ENCODE measurements at regions not wholly inside any gene's neighbourhood (a gene's known extent, or its start where the extent isn't known, plus 50 kb on each side); places are given as distances from the start of the nearest gene placed in this dataset.

GRCh38 chr1:201659572-201659971, 120.6 kb downstream of the NAV1 start:
- TF ChIP-seq ZNF70 (CRISPR knock-in tag; IDR thresholded peaks at IDR 0.05), result no peak
- no peak for TF ChIP-seq ZFP30 (CRISPR knock-in tag; IDR thresholded peaks at IDR 0.05)
- no peak for TF ChIP-seq ZNF8 (CRISPR knock-in tag; IDR thresholded peaks at IDR 0.05)
- no peak for TF ChIP-seq OSR1 (CRISPR knock-in tag; IDR thresholded peaks at IDR 0.05)
- TF ChIP-seq ZFP3 (CRISPR knock-in tag; IDR thresholded peaks at IDR 0.05), result no peak
- no peak for TF ChIP-seq ZNF565 (CRISPR knock-in tag; conservative IDR thresholded peaks at IDR 0.05; ENCODE audit: low read depth)
- TF ChIP-seq PPARA (CRISPR knock-in tag; IDR thresholded peaks at IDR 0.05; ENCODE audit: borderline replicate concordance), result no peak
- no peak for TF ChIP-seq PATZ1 (CRISPR knock-in tag; IDR thresholded peaks at IDR 0.05; ENCODE audit: borderline replicate concordance)
- no peak for TF ChIP-seq SNAI2 (CRISPR knock-in tag; IDR thresholded peaks at IDR 0.05)
- TF ChIP-seq GLIS3 (CRISPR knock-in tag; IDR thresholded peaks at IDR 0.05), result no peak
- no peak for TF ChIP-seq TOX (CRISPR knock-in tag; IDR thresholded peaks at IDR 0.05; ENCODE audit: borderline replicate concordance)
- TF ChIP-seq ESRRG (CRISPR knock-in tag; IDR thresholded peaks at IDR 0.05), result no peak
- TF ChIP-seq RARB (CRISPR knock-in tag; IDR thresholded peaks at IDR 0.05), result no peak
- no peak for TF ChIP-seq ZC3H10 (CRISPR knock-in tag; IDR thresholded peaks at IDR 0.05)
- TF ChIP-seq CSRNP3 (CRISPR knock-in tag; IDR thresholded peaks at IDR 0.05), result no peak
- TF ChIP-seq POU6F1 (CRISPR knock-in tag; IDR thresholded peaks at IDR 0.05; ENCODE audit: borderline replicate concordance, low read depth), result no peak
- no peak for TF ChIP-seq TCF4 (CRISPR knock-in tag; IDR thresholded peaks at IDR 0.05; ENCODE audit: borderline replicate concordance)
- TF ChIP-seq CREB5 (CRISPR knock-in tag; IDR thresholded peaks at IDR 0.05; ENCODE audit: low read depth), result no peak
- TF ChIP-seq ARNTL (CRISPR knock-in tag; IDR thresholded peaks at IDR 0.05; ENCODE audit: borderline replicate concordance, low read depth), result no peak
- no peak for ATAC-seq

GRCh38 chr1:201660931-201661822, 122.2 kb downstream of the NAV1 start:
- ATAC-seq, result no peak
- TF ChIP-seq CREB5 (CRISPR knock-in tag; IDR thresholded peaks at IDR 0.05; ENCODE audit: low read depth) (no peak), TSHZ2 (CRISPR knock-in tag; IDR thresholded peaks at IDR 0.05) (no peak), ZC3H10 (CRISPR knock-in tag; IDR thresholded peaks at IDR 0.05) (no peak), BACH2 (CRISPR knock-in tag; IDR thresholded peaks at IDR 0.05; ENCODE audit: borderline replicate concordance) (no peak), TOX (CRISPR knock-in tag; IDR thresholded peaks at IDR 0.05; ENCODE audit: borderline replicate concordance) (no peak), ZNF8 (CRISPR knock-in tag; IDR thresholded peaks at IDR 0.05) (no peak), PATZ1 (CRISPR knock-in tag; IDR thresholded peaks at IDR 0.05; ENCODE audit: borderline replicate concordance) (no peak), POU6F1 (CRISPR knock-in tag; IDR thresholded peaks at IDR 0.05; ENCODE audit: borderline replicate concordance, low read depth) (no peak), SNAI2 (CRISPR knock-in tag; IDR thresholded peaks at IDR 0.05) (no peak), RARB (CRISPR knock-in tag; IDR thresholded peaks at IDR 0.05) (no peak)
